SK-N-MC (cell line): ENCODE measurements at regions not wholly inside any gene's neighbourhood (a gene's known extent, or its start where the extent isn't known, plus 50 kb on each side); places are given as distances from the start of the nearest gene placed in this dataset.

Source experiments
- EZH2 ChIP-seq: fragments of 200-600 bp; sonication (generic); IDR thresholded peaks from one replicate; pipeline ENCODE4 v1.6.1; 2017; ENCODE audit warnings: antibody characterized with exemption
- POLR2AphosphoS5 ChIP-seq: IDR thresholded peaks from 2 replicates; pipeline ENCODE4 v1.6.1; 2012; ENCODE audit warnings: mild to moderate bottlenecking, low read depth, low read length, borderline replicate concordance

DNA sequence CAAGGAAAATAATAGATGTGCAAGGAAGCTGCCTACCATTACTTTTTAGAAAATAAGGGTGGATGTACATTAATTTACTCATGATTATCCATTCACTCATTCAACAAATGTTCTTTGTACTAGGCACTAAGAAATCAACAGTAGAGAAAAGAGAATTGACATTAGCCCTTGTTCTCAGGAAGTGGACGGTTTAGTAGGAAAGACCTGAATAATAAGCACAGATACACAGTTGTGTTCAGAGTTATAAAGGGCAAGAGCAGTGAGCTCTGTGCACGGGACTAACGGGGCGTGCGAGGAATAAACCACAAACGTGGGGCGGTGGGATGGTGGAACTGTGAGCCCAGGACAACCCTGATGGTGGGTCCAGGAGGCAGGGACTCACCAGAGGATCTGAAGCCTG lies 94.4 kb upstream of the MBOAT2 start:
- TF ChIP-seq POLR2AphosphoS5 (no peak), EZH2 (no peak)
